ENCODE measurements at regions not wholly inside any gene's neighbourhood (a gene's known extent, or its start where the extent isn't known, plus 50 kb on each side); places are given as distances from the start of the nearest gene placed in this dataset.
A peak's percentile ranks its signal among the peaks of the same experiment; 100 is the strongest.

DNA sequence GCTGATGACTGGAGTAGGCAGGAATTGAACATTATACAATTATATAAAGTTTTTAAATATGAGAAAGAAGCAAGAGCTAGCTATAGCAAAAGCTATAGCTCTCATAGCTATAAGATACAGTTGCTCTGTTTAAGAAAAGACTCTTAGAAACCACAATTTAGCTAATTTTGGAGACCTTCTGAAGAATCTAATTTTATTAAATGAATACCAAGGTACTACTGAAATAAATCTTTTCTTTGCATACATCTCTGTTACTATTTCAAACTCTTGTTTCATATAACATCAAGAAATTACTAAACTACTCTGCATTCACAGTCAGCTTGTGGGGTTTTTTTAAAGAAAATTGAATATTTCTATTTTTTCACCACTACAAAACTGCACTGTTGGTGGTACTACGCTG, 568.7 kb upstream of the MARCKS start:
- DNase-seq (ENCODE audit: low read depth) = no peak
- TF ChIP-seq, protein P1, sequence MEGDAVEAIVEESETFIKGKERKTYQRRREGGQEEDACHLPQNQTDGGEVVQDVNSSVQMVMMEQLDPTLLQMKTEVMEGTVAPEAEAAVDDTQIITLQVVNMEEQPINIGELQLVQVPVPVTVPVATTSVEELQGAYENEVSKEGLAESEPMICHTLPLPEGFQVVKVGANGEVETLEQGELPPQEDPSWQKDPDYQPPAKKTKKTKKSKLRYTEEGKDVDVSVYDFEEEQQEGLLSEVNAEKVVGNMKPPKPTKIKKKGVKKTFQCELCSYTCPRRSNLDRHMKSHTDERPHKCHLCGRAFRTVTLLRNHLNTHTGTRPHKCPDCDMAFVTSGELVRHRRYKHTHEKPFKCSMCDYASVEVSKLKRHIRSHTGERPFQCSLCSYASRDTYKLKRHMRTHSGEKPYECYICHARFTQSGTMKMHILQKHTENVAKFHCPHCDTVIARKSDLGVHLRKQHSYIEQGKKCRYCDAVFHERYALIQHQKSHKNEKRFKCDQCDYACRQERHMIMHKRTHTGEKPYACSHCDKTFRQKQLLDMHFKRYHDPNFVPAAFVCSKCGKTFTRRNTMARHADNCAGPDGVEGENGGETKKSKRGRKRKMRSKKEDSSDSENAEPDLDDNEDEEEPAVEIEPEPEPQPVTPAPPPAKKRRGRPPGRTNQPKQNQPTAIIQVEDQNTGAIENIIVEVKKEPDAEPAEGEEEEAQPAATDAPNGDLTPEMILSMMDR (IDR thresholded peaks at IDR 0.05; ENCODE audit: insufficient read depth, low read depth, low read length, missing control alignments) = no peak
- H3K4me3 ChIP-seq (ENCODE audit: low read depth, low read length) = no peak overlapping the region

DNA sequence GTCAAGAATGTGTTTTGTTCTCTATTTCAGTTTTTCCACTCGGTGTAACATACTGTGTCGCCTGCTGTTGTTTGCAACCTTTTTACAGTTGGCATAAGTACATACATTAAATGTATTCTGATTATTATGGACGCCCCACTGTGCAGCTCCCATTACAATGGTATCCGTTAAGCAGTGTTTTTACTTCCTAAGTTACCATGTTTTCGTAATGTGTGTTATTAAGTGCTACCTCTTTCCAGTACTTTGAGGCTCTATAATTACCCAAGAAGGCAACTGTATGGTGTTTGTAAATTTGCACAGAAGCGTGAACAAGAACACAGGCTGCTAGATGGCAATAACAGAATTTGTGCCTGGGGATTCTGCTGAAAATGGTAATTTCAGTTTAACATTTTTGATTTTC, 568.0 kb upstream of the MARCKS start:
- DNase-seq (ENCODE audit: low read depth) = no peak
- no peak overlapping the region for H3K4me3 ChIP-seq (ENCODE audit: low read depth, low read length)
- TF ChIP-seq, protein P1 (IDR thresholded peaks at IDR 0.05; ENCODE audit: insufficient read depth, low read depth, low read length, missing control alignments) = no peak

DNA sequence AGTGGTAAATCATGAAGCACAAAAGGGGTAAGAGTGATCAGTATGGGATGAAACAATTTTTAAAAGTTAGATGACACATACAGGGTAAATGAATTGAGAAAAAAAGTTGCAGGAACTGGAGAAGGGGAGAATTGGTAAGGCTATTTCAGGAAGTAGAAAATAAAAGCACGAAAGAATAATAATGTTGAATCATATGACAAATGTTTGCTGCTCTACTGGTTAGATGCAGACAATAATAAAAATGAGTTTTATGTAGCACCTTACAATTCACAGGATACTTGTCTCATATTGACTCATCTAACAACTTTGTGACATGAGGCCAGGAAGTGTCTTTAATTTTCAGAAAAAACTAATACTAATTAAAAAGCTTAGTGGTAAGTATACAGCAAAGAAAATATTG, 566.5 kb upstream of the MARCKS start:
- TF ChIP-seq, protein P1 (IDR thresholded peaks at IDR 0.05; ENCODE audit: insufficient read depth, low read depth, low read length, missing control alignments) = no peak
- H3K4me3 ChIP-seq (ENCODE audit: low read depth, low read length) = no peak overlapping the region
- DNase-seq (ENCODE audit: low read depth) = no peak

DNA sequence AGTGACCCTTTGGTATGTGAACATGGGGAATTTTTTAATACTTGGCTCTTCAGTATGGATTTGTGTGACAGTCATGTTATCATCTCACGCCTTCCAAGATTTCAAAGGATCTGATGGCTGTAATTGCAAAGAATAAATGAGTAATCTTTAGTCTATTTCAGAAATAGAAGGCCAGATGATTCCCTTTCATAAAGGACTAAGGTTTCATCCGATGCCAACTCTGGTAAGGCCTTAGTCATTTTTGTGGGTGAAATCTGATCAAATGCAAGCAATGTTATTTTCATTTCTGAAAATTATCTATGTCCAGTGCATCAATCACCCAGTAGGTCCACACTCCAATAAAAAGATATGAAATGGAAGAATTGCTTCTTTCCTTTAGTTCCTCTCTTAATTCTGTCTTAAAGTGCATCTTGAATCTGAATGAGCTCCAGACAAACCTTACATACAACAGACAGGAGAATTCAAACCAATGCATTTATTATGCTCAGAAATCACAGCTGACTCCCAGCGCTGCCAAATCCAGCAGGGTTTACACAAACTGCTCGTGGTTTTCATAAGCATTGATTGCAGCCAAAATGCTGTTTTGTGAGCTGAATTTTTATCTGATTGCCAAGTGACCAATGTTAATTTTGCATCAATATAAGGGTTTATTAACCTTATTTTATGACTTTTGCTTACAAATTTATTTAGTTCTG, 565.2 kb upstream of the MARCKS start:
- TF ChIP-seq, protein P1 (IDR thresholded peaks at IDR 0.05; ENCODE audit: insufficient read depth, low read depth, low read length, missing control alignments) = no peak
- no peak for DNase-seq (ENCODE audit: low read depth)
- H3K4me3 ChIP-seq (ENCODE audit: low read depth, low read length) = no peak overlapping the region

DNA sequence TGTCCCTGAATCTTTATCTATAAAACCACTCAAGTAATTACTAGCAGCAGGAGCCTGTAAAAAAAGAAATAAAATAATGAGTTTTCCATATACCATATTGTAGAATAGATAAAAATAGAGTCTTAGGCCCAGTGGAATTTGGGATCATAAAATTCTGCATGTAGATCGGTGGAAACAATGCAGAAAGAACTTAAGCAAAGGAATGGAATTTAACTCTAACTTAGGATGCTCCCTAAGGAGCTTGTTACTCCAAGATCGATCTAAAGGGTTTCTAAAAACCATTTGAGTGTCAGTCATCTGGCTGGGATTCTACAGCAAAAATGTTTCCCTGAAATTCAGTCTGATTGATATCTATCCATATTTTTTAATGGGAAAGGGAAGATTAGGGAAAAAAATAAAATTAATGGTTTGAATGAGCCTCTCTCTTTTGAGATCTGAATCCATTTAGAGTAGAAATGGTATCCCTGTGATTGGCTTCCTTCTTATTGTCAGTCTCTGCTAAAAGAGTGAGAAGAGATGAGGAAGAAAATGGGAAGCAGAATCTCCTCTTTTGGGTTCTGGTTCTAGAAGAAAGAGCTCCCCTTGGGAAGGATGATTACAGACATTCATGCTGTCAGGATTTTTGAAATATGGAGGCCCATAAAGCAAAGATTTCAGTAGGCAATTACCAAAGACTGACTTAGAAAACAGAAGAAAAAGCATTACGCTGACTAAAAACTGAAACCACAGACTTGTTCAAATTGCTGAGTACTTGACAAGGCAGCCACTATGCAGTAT, 564.3 kb upstream of the MARCKS start:
- peak; percentile 58 for DNase-seq (ENCODE audit: low read depth)
- no peak overlapping the region for H3K4me3 ChIP-seq (ENCODE audit: low read depth, low read length)
- TF ChIP-seq, protein P1 (IDR thresholded peaks at IDR 0.05; ENCODE audit: insufficient read depth, low read depth, low read length, missing control alignments) = no peak

DNA sequence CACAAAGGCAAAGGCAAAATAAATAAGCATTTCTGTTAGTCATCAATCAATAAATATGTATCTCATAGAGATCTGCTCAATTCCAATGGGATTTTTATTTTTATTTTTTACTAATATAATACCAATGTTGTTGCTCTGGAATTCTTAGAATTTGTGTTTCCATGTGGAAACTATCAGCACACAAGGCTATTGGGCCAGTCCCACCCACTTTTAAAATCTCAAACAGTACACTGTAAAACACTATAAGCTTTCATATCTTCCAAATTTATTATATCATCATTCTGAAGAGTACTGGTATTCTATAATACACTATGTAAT, 563.8 kb upstream of the MARCKS start:
- no peak overlapping the region for H3K4me3 ChIP-seq (ENCODE audit: low read depth, low read length)
- TF ChIP-seq, protein P1 (IDR thresholded peaks at IDR 0.05; ENCODE audit: insufficient read depth, low read depth, low read length, missing control alignments) = no peak

More for the DNA sequence above, 563.8 kb upstream of the MARCKS start:
- DNase-seq (ENCODE audit: low read depth) = no peak

Measured in GM12865 (cell line).